DND-41 (cell line): ENCODE measurements at regions not wholly inside any gene's neighbourhood (a gene's known extent, or its start where the extent isn't known, plus 50 kb on each side); places are given as distances from the start of the nearest gene placed in this dataset.
"Not testable (repeated sequence)": the region's sequence is repeated elsewhere in the genome, so short reads cannot be mapped to it uniquely, and the experiment has no call there.

ENCODE experiments used
- ATAC-seq: fragments of 200-7000 bp; cut with Tn5 transposase; 3 replicates; pipeline ENCODE4 v1.9.1; 2021; ENCODE audit warnings: low read depth; ENCODE audit not compliant: insufficient read depth
- DNase-seq: peaks from one replicate; pipeline ENCODE4 v3.0.0-alpha.2; 2020
- H2AFZ ChIP-seq: 2 replicates; pipeline ENCODE4 v1.6.0; 2012; ENCODE audit warnings: low read depth, low read length
- H3K27ac ChIP-seq: 2 replicates; pipeline ENCODE4 v1.5.1; 2012; ENCODE audit warnings: low read length, inconsistent platforms
- H3K27me3 ChIP-seq: fragments of 200-600 bp; sonication (generic); 2 replicates; pipeline ENCODE4 v1.6.0; 2012; ENCODE audit warnings: low read length, mild to moderate bottlenecking, inconsistent platforms; ENCODE audit not compliant: insufficient read depth, poor library complexity
- H3K36me3 ChIP-seq: 2 replicates; pipeline ENCODE4 v1.5.1; 2012; ENCODE audit warnings: low read length, inconsistent platforms; ENCODE audit not compliant: insufficient read depth
- H3K4me1 ChIP-seq: 2 replicates; pipeline ENCODE4 v1.5.1; 2012; ENCODE audit warnings: mild to moderate bottlenecking, low read length; ENCODE audit not compliant: insufficient read depth
- H3K4me2 ChIP-seq: 2 replicates; pipeline ENCODE4 v1.6.0; 2012; ENCODE audit warnings: mild to moderate bottlenecking, moderate library complexity, low read length, inconsistent platforms; ENCODE audit not compliant: insufficient read depth
- H3K4me3 ChIP-seq, 2 experiments: fragments of 200-600 bp in 1 of 2; shearing (Covaris generic) in 1 of 2; 2 replicates each; pipeline ENCODE4 v1.5.1; 2012 to 2016; ENCODE audit warnings: inconsistent platforms in 2 of 2, low read length in 2 of 2, mild to moderate bottlenecking in 2 of 2, low read depth in 1 of 2, moderate library complexity in 1 of 2
- H3K79me2 ChIP-seq: 2 replicates; pipeline ENCODE4 v1.6.0; 2012; ENCODE audit warnings: low read length, inconsistent platforms; ENCODE audit not compliant: insufficient read depth
- H3K9ac ChIP-seq: 2 replicates; pipeline ENCODE4 v1.6.0; 2012; ENCODE audit warnings: low read depth, mild to moderate bottlenecking, inconsistent platforms, low read length, moderate library complexity
- H3K9me3 ChIP-seq: 2 replicates; pipeline ENCODE4 v1.5.1; 2012; ENCODE audit warnings: low read length, moderate library complexity, mild to moderate bottlenecking, inconsistent platforms; ENCODE audit not compliant: insufficient read depth, severe bottlenecking
- H4K20me1 ChIP-seq: 2 replicates; pipeline ENCODE4 v1.6.0; 2012; ENCODE audit warnings: low read length; ENCODE audit not compliant: insufficient read depth
- EZH2 ChIP-seq: IDR thresholded peaks from 3 replicates; pipeline ENCODE4 v1.6.1; 2012; ENCODE audit warnings: borderline replicate concordance, low read depth, mild to moderate bottlenecking, moderate library complexity, low read length, inconsistent platforms; ENCODE audit not compliant: severe bottlenecking
- TF ChIP-seq, protein P1 (sequence below): IDR thresholded peaks from 2 replicates; pipeline ENCODE4 v1.5.1; 2012; ENCODE audit warnings: borderline replicate concordance, low read length, moderate library complexity, mild to moderate bottlenecking; ENCODE audit not compliant: poor library complexity, severe bottlenecking; ENCODE audit errors: extremely low read depth

DNA sequence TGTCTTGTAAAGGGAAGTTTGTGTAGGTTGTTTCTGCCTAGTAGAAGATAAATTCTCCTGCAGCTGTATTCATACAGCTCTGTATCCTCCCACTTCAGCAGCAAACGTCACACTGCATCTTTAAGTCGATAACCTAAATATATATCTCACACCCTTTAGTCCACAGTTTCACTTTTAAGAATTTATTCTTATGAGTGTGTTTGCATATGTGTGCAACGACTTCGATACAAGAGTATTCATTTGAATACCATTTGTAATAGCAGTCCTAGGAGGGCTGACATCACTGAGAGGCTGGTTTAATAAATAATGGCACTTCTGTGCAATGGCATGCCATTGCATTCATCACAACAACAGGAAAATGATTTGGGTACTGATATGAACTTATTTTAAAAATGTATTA is 63.8 kb upstream of the MSH6 start:
- no peaks in the 10 kb centered on the region for H3K36me3 ChIP-seq
- no peaks in the 10 kb centered on the region for H3K9me3 ChIP-seq
- ATAC-seq (no peak), DNase-seq (no peak)
- no peak overlapping the region for H3K9ac ChIP-seq
- TF ChIP-seq EZH2, result no peak
- TF ChIP-seq, protein P1, sequence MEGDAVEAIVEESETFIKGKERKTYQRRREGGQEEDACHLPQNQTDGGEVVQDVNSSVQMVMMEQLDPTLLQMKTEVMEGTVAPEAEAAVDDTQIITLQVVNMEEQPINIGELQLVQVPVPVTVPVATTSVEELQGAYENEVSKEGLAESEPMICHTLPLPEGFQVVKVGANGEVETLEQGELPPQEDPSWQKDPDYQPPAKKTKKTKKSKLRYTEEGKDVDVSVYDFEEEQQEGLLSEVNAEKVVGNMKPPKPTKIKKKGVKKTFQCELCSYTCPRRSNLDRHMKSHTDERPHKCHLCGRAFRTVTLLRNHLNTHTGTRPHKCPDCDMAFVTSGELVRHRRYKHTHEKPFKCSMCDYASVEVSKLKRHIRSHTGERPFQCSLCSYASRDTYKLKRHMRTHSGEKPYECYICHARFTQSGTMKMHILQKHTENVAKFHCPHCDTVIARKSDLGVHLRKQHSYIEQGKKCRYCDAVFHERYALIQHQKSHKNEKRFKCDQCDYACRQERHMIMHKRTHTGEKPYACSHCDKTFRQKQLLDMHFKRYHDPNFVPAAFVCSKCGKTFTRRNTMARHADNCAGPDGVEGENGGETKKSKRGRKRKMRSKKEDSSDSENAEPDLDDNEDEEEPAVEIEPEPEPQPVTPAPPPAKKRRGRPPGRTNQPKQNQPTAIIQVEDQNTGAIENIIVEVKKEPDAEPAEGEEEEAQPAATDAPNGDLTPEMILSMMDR, result no peak
- H4K20me1 ChIP-seq, result no peaks in the 10 kb centered on the region
- H3K4me1 ChIP-seq, result no peaks in the 10 kb centered on the region
- H2AFZ ChIP-seq, result no peak overlapping the region
- no peaks in the 10 kb centered on the region for H3K79me2 ChIP-seq
- no peak overlapping the region for H3K27ac ChIP-seq
- no peaks in the 10 kb centered on the region for H3K27me3 ChIP-seq
- no peak overlapping the region for H3K4me2 ChIP-seq
- no peak overlapping the region for H3K4me3 ChIP-seq

DNA sequence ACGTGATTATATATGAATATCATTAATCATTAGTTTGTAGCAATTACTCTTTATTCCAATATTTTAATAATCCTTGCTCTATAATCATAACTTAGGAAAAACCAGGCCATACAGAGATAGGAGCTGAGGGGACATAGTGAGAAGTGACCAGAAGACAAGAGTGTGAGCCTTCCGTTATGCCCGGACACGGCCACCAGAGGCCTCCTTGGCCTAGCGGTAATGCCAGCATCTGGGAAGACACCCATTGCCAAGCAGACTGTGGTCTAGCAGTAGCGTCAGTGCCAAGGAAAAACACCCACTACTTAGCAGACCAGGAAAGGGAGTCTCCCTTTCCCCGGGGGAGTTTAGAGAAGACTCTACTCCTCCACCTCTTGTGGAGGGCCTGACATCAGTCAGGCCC is 66.6 kb upstream of the MSH6 start:
- not testable (repeated sequence) for DNase-seq, H3K9ac ChIP-seq, H3K36me3 ChIP-seq, H3K27ac ChIP-seq, H4K20me1 ChIP-seq, H3K79me2 ChIP-seq, H2AFZ ChIP-seq, H3K27me3 ChIP-seq, ATAC-seq, H3K4me2 ChIP-seq, H3K9me3 ChIP-seq, H3K4me1 ChIP-seq, H3K4me3 ChIP-seq

DNA sequence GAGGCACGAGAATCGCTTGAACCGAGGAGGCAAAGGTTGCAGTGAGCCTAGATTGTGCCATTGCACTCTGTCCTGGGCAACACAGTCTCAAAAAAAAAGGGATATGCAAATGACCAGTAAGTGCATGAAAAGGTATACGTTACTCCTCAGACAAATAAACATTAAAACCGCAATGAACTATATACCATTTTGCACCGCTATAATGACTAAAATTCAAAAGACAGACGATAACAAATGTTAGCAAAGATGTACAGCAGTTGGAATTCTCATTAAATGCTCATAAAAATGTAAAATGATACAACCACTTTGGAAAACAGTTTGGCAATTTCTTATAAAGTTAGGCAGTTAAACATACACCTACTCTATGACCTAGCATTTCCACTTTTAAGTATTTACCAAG is 67.4 kb upstream of the MSH6 start:
- no peak for ATAC-seq

DNA sequence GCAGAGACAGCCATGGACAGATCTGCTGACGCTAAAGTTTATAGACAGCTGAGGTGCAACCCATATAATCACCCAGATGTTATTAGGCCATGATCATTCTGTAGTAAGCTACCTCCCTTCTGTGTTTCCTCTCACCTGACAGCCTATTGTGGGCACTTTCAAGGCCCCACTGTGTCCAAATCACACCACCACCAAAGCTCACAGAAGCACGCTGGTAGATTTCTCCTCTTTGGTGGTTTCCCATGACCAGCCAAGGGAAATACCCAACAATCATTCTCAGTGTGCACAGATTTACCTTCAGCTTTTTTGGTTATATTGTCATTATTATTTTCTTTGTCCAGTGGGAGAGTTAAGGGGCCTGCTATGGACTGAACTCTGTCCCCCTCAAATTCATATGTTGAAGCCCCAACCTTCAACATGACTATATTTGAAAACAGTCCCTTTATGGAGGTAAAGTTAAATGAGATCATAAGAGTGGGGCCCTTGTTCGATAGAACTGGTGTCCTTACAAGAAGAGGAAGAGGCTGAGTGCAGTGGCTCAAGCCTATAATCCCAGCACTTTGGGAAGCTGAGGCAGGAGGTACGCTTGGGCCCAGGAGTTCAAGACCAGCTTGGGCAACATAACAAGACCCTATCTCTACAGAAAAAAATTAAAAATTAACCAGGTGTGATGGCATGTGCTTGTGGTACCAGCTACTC is 74.0 kb upstream of the MSH6 start:
- Histone ChIP-seq H3K27ac (no peak overlapping the region), H3K9me3 (no peaks in the 10 kb centered on the region), H3K36me3 (no peaks in the 10 kb centered on the region), H3K4me3 (no peak overlapping the region), H3K4me1 (no peaks in the 10 kb centered on the region), H2AFZ (no peak overlapping the region), H4K20me1 (no peaks in the 10 kb centered on the region), H3K27me3 (no peaks in the 10 kb centered on the region), H3K4me2 (no peak overlapping the region), H3K9ac (no peak overlapping the region), H3K79me2 (no peaks in the 10 kb centered on the region)
- no peak for ATAC-seq
- no peak for TF ChIP-seq EZH2
- TF ChIP-seq, protein P1, result no peak
- no peak for DNase-seq

More for the DNA sequence above, 67.4 kb upstream of the MSH6 start:
- no peak for DNase-seq
- no peak overlapping the region for H3K4me2 ChIP-seq
- H3K9ac ChIP-seq, result no peak overlapping the region
- H4K20me1 ChIP-seq, result no peaks in the 10 kb centered on the region
- H3K9me3 ChIP-seq, result no peaks in the 10 kb centered on the region
- H3K36me3 ChIP-seq, result no peaks in the 10 kb centered on the region
- H3K4me3 ChIP-seq, result no peak overlapping the region
- H2AFZ ChIP-seq, result no peak overlapping the region
- TF ChIP-seq, protein P1, result no peak
- no peak for TF ChIP-seq EZH2
- H3K4me1 ChIP-seq, result no peaks in the 10 kb centered on the region
- no peak overlapping the region for H3K27ac ChIP-seq
- no peaks in the 10 kb centered on the region for H3K79me2 ChIP-seq
- no peaks in the 10 kb centered on the region for H3K27me3 ChIP-seq
